ENCODE measurements at regions not wholly inside any gene's neighbourhood (a gene's known extent, or its start where the extent isn't known, plus 50 kb on each side); places are given as distances from the start of the nearest gene placed in this dataset.
"Not testable (repeated sequence)": the region's sequence is repeated elsewhere in the genome, so short reads cannot be mapped to it uniquely, and the experiment has no call there.

DNA sequence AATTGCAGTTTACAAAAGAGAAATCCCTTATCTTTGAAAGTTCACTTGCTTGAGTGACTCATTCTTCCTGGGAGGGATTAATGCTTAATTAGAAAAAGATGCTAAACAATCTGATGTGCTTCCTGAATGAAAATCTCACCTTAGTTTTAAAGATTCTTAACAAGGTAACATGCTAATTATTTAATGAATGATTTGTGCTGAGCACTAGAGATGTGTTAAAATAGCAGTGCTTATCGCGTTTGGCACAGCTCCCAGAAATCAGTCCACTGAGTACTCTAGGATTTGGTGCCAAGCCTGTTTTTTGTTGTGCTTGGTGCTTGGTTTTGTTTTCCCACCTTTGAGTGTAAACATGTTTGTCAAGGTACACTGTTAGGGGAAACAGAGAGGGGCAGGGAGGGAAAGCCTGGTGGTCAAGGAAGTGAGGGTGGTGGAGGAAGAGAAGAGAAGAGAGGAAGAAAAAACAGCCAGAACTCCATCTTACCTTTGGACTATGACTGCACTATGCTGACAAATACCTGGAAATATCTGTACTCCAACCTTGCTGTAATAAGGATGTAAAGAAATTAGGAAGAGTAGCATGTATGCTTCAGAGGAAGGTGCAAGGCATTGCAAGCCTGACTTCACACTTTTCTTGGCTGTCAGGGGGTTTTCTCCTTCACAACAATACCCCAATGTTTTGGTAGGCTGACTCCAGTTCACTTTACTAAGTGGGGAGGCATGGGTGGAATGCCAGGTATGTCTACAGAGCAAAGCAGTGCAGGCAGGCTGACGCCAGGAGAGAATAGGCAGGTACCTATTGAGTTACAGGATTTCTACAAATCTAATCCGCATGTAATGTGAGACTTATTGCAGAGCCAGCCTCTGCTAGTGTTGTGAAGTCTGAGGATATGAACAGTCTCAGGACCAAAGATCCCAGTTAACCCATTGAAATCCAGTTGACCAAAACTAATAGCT, 157.2 kb upstream of the ISL1 start:
- peaks cover 6% of the 10 kb centered on the region for H3K9me3 Mint-ChIP-seq

DNA sequence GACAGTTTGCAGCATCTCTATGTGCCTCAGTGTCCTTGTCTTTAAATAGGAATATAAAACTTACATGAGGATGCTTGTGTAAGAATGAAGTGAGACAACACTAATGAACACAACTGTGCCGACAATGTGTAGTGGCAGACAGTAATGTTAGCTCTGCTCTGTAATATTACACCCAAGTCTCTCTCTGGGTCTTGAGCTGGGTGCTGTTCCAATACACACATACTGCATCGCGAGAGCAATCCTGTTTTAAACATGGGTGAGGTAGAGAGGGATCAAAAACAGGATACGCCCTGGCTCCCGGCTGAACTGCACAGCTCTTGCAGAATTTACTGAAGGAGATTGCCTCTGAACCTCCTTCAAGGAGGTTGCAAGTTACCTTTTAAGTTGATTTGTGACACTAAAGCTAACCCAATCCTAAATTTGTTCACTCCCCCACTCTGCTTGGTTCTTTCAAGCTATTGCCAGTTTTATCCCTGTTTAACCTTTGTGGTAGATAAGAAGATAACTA, 155.2 kb upstream of the ISL1 start:
- Mint-ChIP-seq H3K4me1 (peaks cover 8% of the 10 kb centered on the region), H3K9me3 (peaks cover 13% of the 10 kb centered on the region), H3K27ac (no peak overlapping the region), H3K36me3 (ENCODE audit: low read depth) (peaks cover 4% of the 10 kb centered on the region), H3K4me3 (no peak overlapping the region), H3K27me3 (ENCODE audit: low read depth) (no peaks in the 10 kb centered on the region)
- TF ChIP-seq, protein P1, sequence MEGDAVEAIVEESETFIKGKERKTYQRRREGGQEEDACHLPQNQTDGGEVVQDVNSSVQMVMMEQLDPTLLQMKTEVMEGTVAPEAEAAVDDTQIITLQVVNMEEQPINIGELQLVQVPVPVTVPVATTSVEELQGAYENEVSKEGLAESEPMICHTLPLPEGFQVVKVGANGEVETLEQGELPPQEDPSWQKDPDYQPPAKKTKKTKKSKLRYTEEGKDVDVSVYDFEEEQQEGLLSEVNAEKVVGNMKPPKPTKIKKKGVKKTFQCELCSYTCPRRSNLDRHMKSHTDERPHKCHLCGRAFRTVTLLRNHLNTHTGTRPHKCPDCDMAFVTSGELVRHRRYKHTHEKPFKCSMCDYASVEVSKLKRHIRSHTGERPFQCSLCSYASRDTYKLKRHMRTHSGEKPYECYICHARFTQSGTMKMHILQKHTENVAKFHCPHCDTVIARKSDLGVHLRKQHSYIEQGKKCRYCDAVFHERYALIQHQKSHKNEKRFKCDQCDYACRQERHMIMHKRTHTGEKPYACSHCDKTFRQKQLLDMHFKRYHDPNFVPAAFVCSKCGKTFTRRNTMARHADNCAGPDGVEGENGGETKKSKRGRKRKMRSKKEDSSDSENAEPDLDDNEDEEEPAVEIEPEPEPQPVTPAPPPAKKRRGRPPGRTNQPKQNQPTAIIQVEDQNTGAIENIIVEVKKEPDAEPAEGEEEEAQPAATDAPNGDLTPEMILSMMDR (IDR thresholded peaks at IDR 0.05; ENCODE audit: unreplicated experiment in 3 of 3), result no peak

More for the DNA sequence above, 157.2 kb upstream of the ISL1 start:
- no peaks in the 10 kb centered on the region for H3K36me3 Mint-ChIP-seq (ENCODE audit: low read depth)
- H3K4me1 Mint-ChIP-seq, result peaks cover 8% of the 10 kb centered on the region
- H3K4me3 Mint-ChIP-seq, result no peak overlapping the region
- TF ChIP-seq, protein P1 (IDR thresholded peaks at IDR 0.05; ENCODE audit: unreplicated experiment in 3 of 3), result no peak
- no peaks in the 10 kb centered on the region for H3K27me3 Mint-ChIP-seq (ENCODE audit: low read depth)
- H3K27ac Mint-ChIP-seq, result peak overlapping the region in 1 of 3 experiments; percentile 9

GRCh38 chr5:51230336-51230735, 152.9 kb upstream of the ISL1 start:
- H3K27ac Mint-ChIP-seq, result no peak overlapping the region
- peaks cover 13% of the 10 kb centered on the region for H3K9me3 Mint-ChIP-seq
- H3K27me3 Mint-ChIP-seq (ENCODE audit: low read depth), result no peaks in the 10 kb centered on the region
- H3K36me3 Mint-ChIP-seq (ENCODE audit: low read depth), result peaks cover 4% of the 10 kb centered on the region
- H3K4me1 Mint-ChIP-seq, result peaks cover 8% of the 10 kb centered on the region
- no peak overlapping the region for H3K4me3 Mint-ChIP-seq
- TF ChIP-seq, protein P1 (IDR thresholded peaks at IDR 0.05; ENCODE audit: unreplicated experiment in 3 of 3), result no peak

DNA sequence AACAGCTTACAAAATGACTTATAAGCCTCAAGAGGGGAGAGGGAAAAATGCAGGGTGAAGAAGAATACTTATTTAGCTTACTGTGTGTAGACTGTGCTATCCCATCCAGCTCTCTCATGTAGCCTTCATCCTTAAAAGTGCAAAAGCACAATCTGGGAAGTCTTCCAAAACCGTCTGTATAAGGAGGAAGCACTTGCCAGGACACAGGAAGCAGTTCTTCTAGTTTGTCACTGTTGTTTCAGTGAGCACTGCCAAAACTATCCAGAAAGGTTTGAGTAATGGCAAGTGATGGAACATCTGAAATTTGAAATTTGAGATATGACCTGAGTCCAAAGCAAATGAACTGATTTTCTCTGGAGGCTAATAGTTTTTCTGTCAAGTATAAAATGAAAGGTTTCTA, 140.8 kb upstream of the ISL1 start:
- Mint-ChIP-seq H3K9me3 (no peaks in the 10 kb centered on the region), H3K36me3 (ENCODE audit: low read depth) (no peaks in the 10 kb centered on the region), H3K4me3 (no peak overlapping the region), H3K27me3 (ENCODE audit: low read depth) (no peaks in the 10 kb centered on the region), H3K4me1 (no peaks in the 10 kb centered on the region), H3K27ac (no peak overlapping the region)
- TF ChIP-seq, protein P1 (IDR thresholded peaks at IDR 0.05; ENCODE audit: unreplicated experiment in 3 of 3), result no peak

- H3K27ac Mint-ChIP-seq; H3K4me1 Mint-ChIP-seq; H3K27me3 Mint-ChIP-seq (ENCODE audit: low read depth); H3K4me3 Mint-ChIP-seq; H3K9me3 Mint-ChIP-seq; H3K36me3 Mint-ChIP-seq (ENCODE audit: low read depth): not testable (repeated sequence)
These were observed 132.3 kb upstream of the ISL1 start for GRCh38 chr5:51250957-51251356.

- Mint-ChIP-seq H3K9me3 (no peaks in the 10 kb centered on the region), H3K27ac (no peak overlapping the region), H3K36me3 (ENCODE audit: low read depth) (no peaks in the 10 kb centered on the region), H3K4me1 (no peaks in the 10 kb centered on the region), H3K27me3 (ENCODE audit: low read depth) (no peaks in the 10 kb centered on the region), H3K4me3 (no peak overlapping the region)
- TF ChIP-seq, protein P1 (IDR thresholded peaks at IDR 0.05; ENCODE audit: unreplicated experiment in 3 of 3), result no peak
These were observed 112.0 kb upstream of the ISL1 start for GRCh38 chr5:51271261-51271660.
